Gastroesophageal sphincter (tissue), 4 donors: ENCODE measurements at regions not wholly inside any gene's neighbourhood (a gene's known extent, or its start where the extent isn't known, plus 50 kb on each side); places are given as distances from the start of the nearest gene placed in this dataset.

Source experiments
- ATAC-seq: fragments of 150-250 bp; one replicate; pipeline ENCODE4 v1.9.1; 2016; ENCODE audit warnings: mild to moderate bottlenecking, moderate library complexity
- H3K27ac ChIP-seq, 4 donors: fragments of 200-600 bp; sonication (generic) in 3 of 4; 1 replicate in 3 of 4; 2 replicates in 1 of 4; pipeline ENCODE4 v1.5.1; 2016 to 2019
- H3K27me3 ChIP-seq: fragments of 200-600 bp; sonication (generic); one replicate; pipeline ENCODE4 v1.5.1; 2019
- H3K36me3 ChIP-seq, 2 donors: fragments of 200-600 bp; sonication (generic); one replicate each; pipeline ENCODE4 v1.5.1; 2019; ENCODE audit warnings: control low read depth in 1 of 2
- H3K4me1 ChIP-seq, 3 donors: fragments of 200-600 bp; sonication (generic); 1 replicate in 2 of 3; 2 replicates in 1 of 3; pipeline ENCODE4 v1.5.1; 2016 to 2019; ENCODE audit warnings: control low read depth in 2 of 3
- H3K4me3 ChIP-seq, 2 donors: fragments of 200-600 bp; sonication (generic); one replicate each; pipeline ENCODE4 v1.5.1; 2019; ENCODE audit warnings: mild to moderate bottlenecking in 1 of 2, moderate library complexity in 1 of 2
- H3K9me3 ChIP-seq, 3 donors: fragments of 200-600 bp; sonication (generic); one replicate each; pipeline ENCODE4 v1.5.1; 2017 to 2019; ENCODE audit warnings: control low read depth in 2 of 3
- EP300 ChIP-seq: sonication (generic); formaldehyde crosslinking; IDR thresholded peaks from one replicate; pipeline ENCODE4 v1.6.1; 2017; ENCODE audit warnings: antibody characterized with exemption, mild to moderate bottlenecking
- POLR2A ChIP-seq, 2 donors: fragments of 450-650 bp; IDR thresholded peaks; one replicate each; pipeline ENCODE4 v1.6.1; 2017; ENCODE audit warnings: antibody characterized with exemption in 2 of 2, mild to moderate bottlenecking in 2 of 2, moderate library complexity in 1 of 2
- POLR2AphosphoS5 ChIP-seq: sonication (generic); formaldehyde crosslinking; IDR thresholded peaks from one replicate; pipeline ENCODE4 v1.6.1; 2017; ENCODE audit warnings: antibody characterized with exemption
- WGBS, 2 donors: methylation state at CpG; one replicate each; pipeline ENCODE4 v1.1.5; 2018; ENCODE audit warnings: low coverage in 1 of 2; 5-methylcytosine and 5-hydroxymethylcytosine counted together
- TF ChIP-seq, protein P1 (sequence below), 4 experiments: fragments of 200-600 bp in 2 of 4; fragments of 450-650 bp in 2 of 4; sonication (generic) in 1 of 4; IDR thresholded peaks; one replicate each; pipeline ENCODE4 v1.5.1; 2017 to 2019; ENCODE audit warnings: antibody characterized with exemption in 4 of 4, mild to moderate bottlenecking in 2 of 4, moderate library complexity in 2 of 4

DNA sequence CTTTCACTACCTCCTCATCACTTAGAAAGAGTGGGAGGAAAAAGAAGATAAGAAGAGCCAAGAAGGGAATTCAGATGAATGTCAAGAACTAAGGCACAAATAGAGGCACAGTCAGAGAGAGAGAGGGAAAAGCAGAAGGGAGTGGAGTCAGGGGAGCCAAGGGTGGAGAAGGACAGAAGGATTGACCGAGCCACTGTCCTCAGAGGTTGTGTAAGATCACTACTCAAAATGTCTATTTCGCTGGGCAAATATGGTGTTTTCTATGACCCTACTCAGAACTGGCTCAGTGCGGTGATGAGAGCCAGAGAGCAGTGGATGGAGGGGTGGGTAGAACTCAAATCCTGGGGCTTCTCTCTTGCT is 139.2 kb upstream of the HS3ST2 start:
- no peak overlapping the region for H3K27ac ChIP-seq
- ATAC-seq, result no peak
- WGBS, 2 donors, result 75 to 89% methylated on average over 3 of the region's 3 CpGs
- no peak overlapping the region for H3K4me3 ChIP-seq
- peaks cover 2 to 31% (median 10%) of the 10 kb centered on the region in 3 donors for H3K4me1 ChIP-seq
- H3K36me3 ChIP-seq, result no peaks in the 10 kb centered on the region
- TF ChIP-seq POLR2A (IDR thresholded peaks at IDR 0.05) (no peak), POLR2AphosphoS5 (no peak), EP300 (no peak)
- TF ChIP-seq, protein P1, sequence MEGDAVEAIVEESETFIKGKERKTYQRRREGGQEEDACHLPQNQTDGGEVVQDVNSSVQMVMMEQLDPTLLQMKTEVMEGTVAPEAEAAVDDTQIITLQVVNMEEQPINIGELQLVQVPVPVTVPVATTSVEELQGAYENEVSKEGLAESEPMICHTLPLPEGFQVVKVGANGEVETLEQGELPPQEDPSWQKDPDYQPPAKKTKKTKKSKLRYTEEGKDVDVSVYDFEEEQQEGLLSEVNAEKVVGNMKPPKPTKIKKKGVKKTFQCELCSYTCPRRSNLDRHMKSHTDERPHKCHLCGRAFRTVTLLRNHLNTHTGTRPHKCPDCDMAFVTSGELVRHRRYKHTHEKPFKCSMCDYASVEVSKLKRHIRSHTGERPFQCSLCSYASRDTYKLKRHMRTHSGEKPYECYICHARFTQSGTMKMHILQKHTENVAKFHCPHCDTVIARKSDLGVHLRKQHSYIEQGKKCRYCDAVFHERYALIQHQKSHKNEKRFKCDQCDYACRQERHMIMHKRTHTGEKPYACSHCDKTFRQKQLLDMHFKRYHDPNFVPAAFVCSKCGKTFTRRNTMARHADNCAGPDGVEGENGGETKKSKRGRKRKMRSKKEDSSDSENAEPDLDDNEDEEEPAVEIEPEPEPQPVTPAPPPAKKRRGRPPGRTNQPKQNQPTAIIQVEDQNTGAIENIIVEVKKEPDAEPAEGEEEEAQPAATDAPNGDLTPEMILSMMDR (IDR thresholded peaks at IDR 0.05), result no peak
- H3K9me3 ChIP-seq, result no peaks in the 10 kb centered on the region
- H3K27me3 ChIP-seq, result no peaks in the 10 kb centered on the region

DNA sequence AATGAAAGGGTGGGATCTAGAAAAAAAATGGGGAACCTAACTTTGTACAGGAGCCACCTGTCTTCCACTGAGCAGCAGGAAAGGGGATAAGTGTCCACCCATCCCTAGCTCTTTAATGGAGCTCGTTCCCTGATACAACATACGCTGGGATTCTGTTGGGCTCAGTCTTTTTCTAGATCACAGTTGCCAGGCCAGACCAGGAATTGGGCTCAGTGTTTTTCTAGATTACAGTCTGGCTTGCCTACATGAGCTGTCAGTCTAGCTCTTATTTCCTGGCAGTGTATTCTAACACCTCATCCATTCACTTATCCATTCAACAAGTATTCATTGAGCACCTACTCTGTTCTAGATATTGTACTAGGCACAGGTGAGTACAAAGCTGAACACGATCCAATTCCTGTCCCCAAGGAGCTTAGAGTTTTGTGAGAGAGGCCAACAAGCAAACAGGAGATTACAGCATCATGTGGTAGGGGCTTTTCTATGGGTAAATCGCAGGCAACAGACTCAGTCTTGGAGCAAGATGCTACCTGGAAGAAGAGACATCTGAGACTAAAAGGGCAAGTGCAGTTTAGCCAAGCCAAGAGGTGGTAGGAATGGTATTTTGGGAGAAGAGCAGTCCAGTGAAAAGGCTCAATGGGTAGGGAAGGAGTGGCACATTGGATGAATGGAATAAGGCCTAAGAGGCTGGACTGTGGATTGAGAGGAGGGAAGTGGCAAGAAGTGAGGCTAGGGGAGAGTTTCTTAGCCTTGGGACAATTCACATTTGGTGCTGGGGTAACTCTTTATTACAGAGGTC is 138.0 kb upstream of the HS3ST2 start:
- no peaks in the 10 kb centered on the region for H3K36me3 ChIP-seq
- TF ChIP-seq POLR2AphosphoS5 (no peak), POLR2A (IDR thresholded peaks at IDR 0.05) (no peak), EP300 (no peak)
- TF ChIP-seq, protein P1 (IDR thresholded peaks at IDR 0.05), result no peak
- peaks cover 2 to 25% (median 10%) of the 10 kb centered on the region in 3 donors for H3K4me1 ChIP-seq
- no peak overlapping the region for H3K4me3 ChIP-seq
- ATAC-seq, result no peak
- no peaks in the 10 kb centered on the region for H3K27me3 ChIP-seq
- WGBS, 2 donors, result 71 to 84% methylated on average over 4 of the region's 4 CpGs
- H3K9me3 ChIP-seq, result no peaks in the 10 kb centered on the region
- no peak overlapping the region for H3K27ac ChIP-seq

DNA sequence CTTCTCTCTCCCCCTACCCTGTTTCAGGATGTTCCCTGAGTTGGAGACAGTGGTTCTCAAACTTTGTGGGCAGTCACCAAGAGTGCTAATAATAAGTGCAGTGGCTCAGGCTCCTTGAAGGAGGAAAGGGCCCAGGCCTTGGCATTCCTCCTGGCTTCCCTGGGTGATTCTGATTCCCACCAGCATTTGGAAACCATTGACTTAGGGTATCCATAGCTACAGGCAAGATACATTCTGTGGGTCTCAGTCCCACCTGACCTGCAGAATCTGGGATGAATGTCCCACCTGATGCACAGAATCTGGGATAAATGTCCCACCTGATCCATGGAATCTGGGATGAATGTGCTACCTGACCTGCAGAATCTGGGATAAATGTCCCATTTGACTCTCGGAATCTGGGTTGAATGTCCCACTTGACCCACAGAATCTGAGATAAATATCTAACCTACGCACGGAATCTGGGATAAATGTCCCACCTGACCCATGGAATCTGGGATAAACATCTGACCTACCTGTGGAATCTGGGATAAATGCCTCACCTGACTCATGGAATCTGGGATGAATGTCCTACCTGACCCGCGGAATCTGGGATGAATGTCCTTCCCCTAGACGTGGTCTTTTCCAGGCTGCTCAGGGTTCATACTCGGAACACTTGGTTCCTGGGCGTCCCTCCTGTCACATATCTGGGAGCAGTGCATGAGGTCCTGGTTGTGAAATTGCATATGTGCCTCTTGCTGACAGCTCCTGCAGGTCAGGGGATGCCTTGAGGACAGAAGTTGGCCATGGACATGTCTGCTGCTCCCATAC is 136.7 kb upstream of the HS3ST2 start:
- Histone ChIP-seq H3K4me3 (no peak overlapping the region), H3K27ac (no peak overlapping the region), H3K36me3 (no peaks in the 10 kb centered on the region), H3K9me3 (no peaks in the 10 kb centered on the region), H3K4me1 (peaks cover 2 to 25% (median 10%) of the 10 kb centered on the region in 3 donors), H3K27me3 (no peaks in the 10 kb centered on the region)
- ATAC-seq, result no peak
- TF ChIP-seq EP300, result no peak
- TF ChIP-seq POLR2A (IDR thresholded peaks at IDR 0.05), result peak in 1 of 2 donors; percentile 8
- no peak for TF ChIP-seq POLR2AphosphoS5
- TF ChIP-seq, protein P1 (IDR thresholded peaks at IDR 0.05), result no peak
- whole genome bisulfite sequencing, 2 donors, result 84 to 88% methylated on average over 8 of the region's 8 CpGs

DNA sequence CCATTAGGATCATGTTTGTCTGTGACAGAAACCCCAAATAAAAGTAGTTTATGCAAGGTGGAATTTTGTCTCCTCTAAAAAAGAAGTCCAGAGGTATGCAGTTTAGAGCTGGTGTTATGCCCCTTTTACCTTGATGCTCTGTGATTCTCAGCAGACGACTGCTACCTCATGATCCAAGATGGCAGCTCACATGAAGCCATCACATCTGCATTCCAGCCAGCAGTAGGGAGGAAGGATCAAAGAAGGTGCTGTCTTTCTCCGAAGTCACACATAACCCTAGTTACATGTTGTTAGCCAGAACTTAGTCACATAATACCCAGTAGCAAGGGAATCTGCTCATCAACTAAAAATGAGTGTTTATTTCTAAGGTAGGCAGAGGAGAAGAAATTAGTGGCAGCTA is 135.7 kb upstream of the HS3ST2 start:
- TF ChIP-seq POLR2A (IDR thresholded peaks at IDR 0.05), result no peak
- TF ChIP-seq, protein P1 (IDR thresholded peaks at IDR 0.05), result no peak
- TF ChIP-seq EP300, result no peak
- TF ChIP-seq POLR2AphosphoS5, result no peak
- H3K4me3 ChIP-seq, result no peak overlapping the region
- H3K9me3 ChIP-seq, result no peaks in the 10 kb centered on the region
- H3K27me3 ChIP-seq, result no peaks in the 10 kb centered on the region
- no peak overlapping the region for H3K27ac ChIP-seq
- no peaks in the 10 kb centered on the region for H3K36me3 ChIP-seq
- ATAC-seq, result no peak
- 75 to 85% methylated on average over 1 to 2 of the region's 2 CpGs for WGBS, 2 donors
- peaks cover 2 to 14% (median 5%) of the 10 kb centered on the region in 3 donors for H3K4me1 ChIP-seq
